Panc1 (cell line): ENCODE measurements at regions not wholly inside any gene's neighbourhood (a gene's known extent, or its start where the extent isn't known, plus 50 kb on each side); places are given as distances from the start of the nearest gene placed in this dataset.
"Not testable (repeated sequence)": the region's sequence is repeated elsewhere in the genome, so short reads cannot be mapped to it uniquely, and the experiment has no call there.

Experiments used
- SIN3A ChIP-seq: IDR thresholded peaks from 2 replicates; pipeline ENCODE4 v1.6.1; 2012; ENCODE audit warnings: low read depth, mild to moderate bottlenecking, low read length, moderate library complexity, borderline replicate concordance; ENCODE audit not compliant: insufficient read depth
- TCF7L2 ChIP-seq: IDR thresholded peaks from 2 replicates; pipeline ENCODE4 v1.6.1; 2011; ENCODE audit warnings: mild to moderate bottlenecking, low read depth, low read length, inconsistent platforms
- TF ChIP-seq, protein P1 (sequence below): fragments of 450-650 bp; IDR thresholded peaks from 2 replicates; pipeline ENCODE4 v1.5.1; 2017; ENCODE audit warnings: mild to moderate bottlenecking
- TF ChIP-seq, protein P2 (sequence below), 2 experiments: IDR thresholded peaks; 2 replicates each; pipeline ENCODE4 v1.6.1; 2011 to 2012; ENCODE audit warnings: low read depth in 2 of 2, control low read depth in 1 of 2, low read length in 1 of 2, mild to moderate bottlenecking in 1 of 2, moderate library complexity in 1 of 2; ENCODE audit not compliant: insufficient read depth in 1 of 2

DNA sequence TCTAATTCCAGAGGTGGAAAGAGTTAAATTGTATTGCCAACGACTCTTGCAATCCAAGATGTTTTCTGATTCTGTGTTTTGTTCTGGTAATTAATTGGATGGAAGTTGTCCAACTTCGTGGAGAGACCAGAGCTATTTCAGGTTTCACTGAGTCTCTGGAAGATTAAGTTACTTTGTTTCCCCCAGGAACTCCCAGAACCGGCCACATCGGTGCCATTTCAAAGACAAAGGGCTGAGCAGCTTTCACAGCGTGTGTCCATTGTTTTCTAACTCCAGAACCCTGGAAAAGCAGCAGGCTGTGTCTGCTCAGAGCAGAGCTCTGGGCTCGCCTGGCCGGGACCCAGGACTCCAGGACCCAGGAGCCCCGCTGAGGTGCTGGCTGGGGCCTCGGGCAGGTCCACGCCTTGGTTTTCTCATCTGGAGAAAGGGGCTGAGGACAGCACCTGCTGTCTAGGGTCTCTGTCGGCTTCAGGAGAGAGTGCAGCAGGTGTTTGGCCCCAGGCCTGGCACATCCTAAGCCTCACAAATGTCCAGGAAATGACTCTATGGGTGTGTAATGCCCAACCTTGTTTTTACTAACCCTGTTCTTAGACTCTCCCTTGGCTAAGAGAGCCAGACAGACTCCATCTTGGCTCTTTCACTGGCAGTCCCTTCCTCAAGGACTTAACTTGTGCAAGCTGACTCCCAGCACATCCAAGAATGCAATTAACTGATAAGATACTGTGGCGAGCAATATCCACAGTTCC, 86.0 kb upstream of the SFSWAP start:
- TF ChIP-seq, protein P1, sequence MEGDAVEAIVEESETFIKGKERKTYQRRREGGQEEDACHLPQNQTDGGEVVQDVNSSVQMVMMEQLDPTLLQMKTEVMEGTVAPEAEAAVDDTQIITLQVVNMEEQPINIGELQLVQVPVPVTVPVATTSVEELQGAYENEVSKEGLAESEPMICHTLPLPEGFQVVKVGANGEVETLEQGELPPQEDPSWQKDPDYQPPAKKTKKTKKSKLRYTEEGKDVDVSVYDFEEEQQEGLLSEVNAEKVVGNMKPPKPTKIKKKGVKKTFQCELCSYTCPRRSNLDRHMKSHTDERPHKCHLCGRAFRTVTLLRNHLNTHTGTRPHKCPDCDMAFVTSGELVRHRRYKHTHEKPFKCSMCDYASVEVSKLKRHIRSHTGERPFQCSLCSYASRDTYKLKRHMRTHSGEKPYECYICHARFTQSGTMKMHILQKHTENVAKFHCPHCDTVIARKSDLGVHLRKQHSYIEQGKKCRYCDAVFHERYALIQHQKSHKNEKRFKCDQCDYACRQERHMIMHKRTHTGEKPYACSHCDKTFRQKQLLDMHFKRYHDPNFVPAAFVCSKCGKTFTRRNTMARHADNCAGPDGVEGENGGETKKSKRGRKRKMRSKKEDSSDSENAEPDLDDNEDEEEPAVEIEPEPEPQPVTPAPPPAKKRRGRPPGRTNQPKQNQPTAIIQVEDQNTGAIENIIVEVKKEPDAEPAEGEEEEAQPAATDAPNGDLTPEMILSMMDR: not testable (repeated sequence)
- TF ChIP-seq, protein P2, sequence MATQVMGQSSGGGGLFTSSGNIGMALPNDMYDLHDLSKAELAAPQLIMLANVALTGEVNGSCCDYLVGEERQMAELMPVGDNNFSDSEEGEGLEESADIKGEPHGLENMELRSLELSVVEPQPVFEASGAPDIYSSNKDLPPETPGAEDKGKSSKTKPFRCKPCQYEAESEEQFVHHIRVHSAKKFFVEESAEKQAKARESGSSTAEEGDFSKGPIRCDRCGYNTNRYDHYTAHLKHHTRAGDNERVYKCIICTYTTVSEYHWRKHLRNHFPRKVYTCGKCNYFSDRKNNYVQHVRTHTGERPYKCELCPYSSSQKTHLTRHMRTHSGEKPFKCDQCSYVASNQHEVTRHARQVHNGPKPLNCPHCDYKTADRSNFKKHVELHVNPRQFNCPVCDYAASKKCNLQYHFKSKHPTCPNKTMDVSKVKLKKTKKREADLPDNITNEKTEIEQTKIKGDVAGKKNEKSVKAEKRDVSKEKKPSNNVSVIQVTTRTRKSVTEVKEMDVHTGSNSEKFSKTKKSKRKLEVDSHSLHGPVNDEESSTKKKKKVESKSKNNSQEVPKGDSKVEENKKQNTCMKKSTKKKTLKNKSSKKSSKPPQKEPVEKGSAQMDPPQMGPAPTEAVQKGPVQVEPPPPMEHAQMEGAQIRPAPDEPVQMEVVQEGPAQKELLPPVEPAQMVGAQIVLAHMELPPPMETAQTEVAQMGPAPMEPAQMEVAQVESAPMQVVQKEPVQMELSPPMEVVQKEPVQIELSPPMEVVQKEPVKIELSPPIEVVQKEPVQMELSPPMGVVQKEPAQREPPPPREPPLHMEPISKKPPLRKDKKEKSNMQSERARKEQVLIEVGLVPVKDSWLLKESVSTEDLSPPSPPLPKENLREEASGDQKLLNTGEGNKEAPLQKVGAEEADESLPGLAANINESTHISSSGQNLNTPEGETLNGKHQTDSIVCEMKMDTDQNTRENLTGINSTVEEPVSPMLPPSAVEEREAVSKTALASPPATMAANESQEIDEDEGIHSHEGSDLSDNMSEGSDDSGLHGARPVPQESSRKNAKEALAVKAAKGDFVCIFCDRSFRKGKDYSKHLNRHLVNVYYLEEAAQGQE (IDR thresholded peaks at IDR 0.05; ENCODE audit: insufficient read depth in 1 of 2, low read depth in 2 of 2, low read length in 1 of 2): not testable (repeated sequence)
- TF ChIP-seq SIN3A, TCF7L2: not testable (repeated sequence)
